Occipital lobe (tissue), 1 donor: ENCODE measurements at regions not wholly inside any gene's neighbourhood (a gene's known extent, or its start where the extent isn't known, plus 50 kb on each side); places are given as distances from the start of the nearest gene placed in this dataset.
"Not testable (repeated sequence)": the region's sequence is repeated elsewhere in the genome, so short reads cannot be mapped to it uniquely, and the experiment has no call there.

Experiments used
- DNase-seq: peaks from one replicate; lab custom pipeline; 2025; lab: John Stamatoyannopoulos, UW

GRCh38 chr3:166100730-166101129 lies 263.5 kb upstream of the BCHE start:
- DNase-seq: no peak

GRCh38 chr3:166089575-166089974 lies 252.4 kb upstream of the BCHE start:
- no peak for DNase-seq

- no peak for DNase-seq
Observed at GRCh38 chr3:166085164-166085856, 248.1 kb upstream of the BCHE start.

GRCh38 chr3:166080096-166080495 lies 242.9 kb upstream of the BCHE start:
- no peak for DNase-seq

GRCh38 chr3:166071831-166072230 lies 234.6 kb upstream of the BCHE start:
- DNase-seq: no peak

- no peak for DNase-seq
Observed at GRCh38 chr3:166064476-166064875, 227.3 kb upstream of the BCHE start.

GRCh38 chr3:166060789-166061479 lies 223.7 kb upstream of the BCHE start:
- DNase-seq: no peak

GRCh38 chr3:166052440-166052839 lies 215.2 kb upstream of the BCHE start:
- DNase-seq: no peak

GRCh38 chr3:166029507-166029906 lies 192.3 kb upstream of the BCHE start:
- DNase-seq: no peak

GRCh38 chr3:166013073-166013679 lies 176.0 kb upstream of the BCHE start:
- no peak for DNase-seq

GRCh38 chr3:166011771-166012170 lies 174.5 kb upstream of the BCHE start:
- DNase-seq: no peak

GRCh38 chr3:166005126-166005525 lies 167.9 kb upstream of the BCHE start:
- DNase-seq: no peak

- DNase-seq: no peak
Observed at GRCh38 chr3:165994293-165994692, 157.1 kb upstream of the BCHE start.

- DNase-seq: no peak
Observed at GRCh38 chr3:165984589-165984988, 147.4 kb upstream of the BCHE start.

- DNase-seq: no peak
Observed at GRCh38 chr3:165983284-165983683, 146.1 kb upstream of the BCHE start.

GRCh38 chr3:165981318-165981717 lies 144.1 kb upstream of the BCHE start:
- DNase-seq: no peak

GRCh38 chr3:165960825-165961224 lies 123.6 kb upstream of the BCHE start:
- DNase-seq: not testable (repeated sequence)

GRCh38 chr3:165954171-165954570 lies 116.9 kb upstream of the BCHE start:
- no peak for DNase-seq

GRCh38 chr3:165946360-165946759 lies 109.1 kb upstream of the BCHE start:
- no peak for DNase-seq

- no peak for DNase-seq
Observed at GRCh38 chr3:165938986-165939540, 101.8 kb upstream of the BCHE start.

- not testable (repeated sequence) for DNase-seq
Observed at GRCh38 chr3:165936081-165936480, 98.9 kb upstream of the BCHE start.

- not testable (repeated sequence) for DNase-seq
Observed at GRCh38 chr3:165924301-165924791, 87.1 kb upstream of the BCHE start.
